Astrocyte of the hippocampus (primary cell): ENCODE measurements at regions not wholly inside any gene's neighbourhood (a gene's known extent, or its start where the extent isn't known, plus 50 kb on each side); places are given as distances from the start of the nearest gene placed in this dataset.
"Not testable (repeated sequence)": the region's sequence is repeated elsewhere in the genome, so short reads cannot be mapped to it uniquely, and the experiment has no call there.

Source experiments
- DNase-seq: peaks from one replicate; pipeline ENCODE4 v3.0.0; 2011; ENCODE audit warnings: low read depth, low spot score

- DNase-seq = no peak
These were observed 86.8 kb downstream of the NDUFA12 start for GRCh38 chr12:94916663-94917062.

- DNase-seq = peak; percentile 16
These were observed 93.8 kb downstream of the NDUFA12 start for GRCh38 chr12:94909663-94910062.

- DNase-seq = not testable (repeated sequence)
These were observed 97.7 kb downstream of the NDUFA12 start for GRCh38 chr12:94905749-94906148.

- DNase-seq = no peak
These were observed 103.0 kb downstream of the NDUFA12 start for GRCh38 chr12:94900496-94900895.

- DNase-seq = no peak
These were observed 105.1 kb downstream of the NDUFA12 start for GRCh38 chr12:94898388-94898787.

GRCh38 chr12:94892544-94893267, 110.8 kb downstream of the NDUFA12 start:
- DNase-seq = no peak

GRCh38 chr12:94889445-94890210, 113.9 kb downstream of the NDUFA12 start:
- DNase-seq = peak; percentile 7

GRCh38 chr12:94879542-94879941, 124.0 kb downstream of the NDUFA12 start:
- DNase-seq = peak; percentile 35

- DNase-seq = peak; percentile 41
These were observed 128.0 kb downstream of the NDUFA12 start for GRCh38 chr12:94875525-94875924.

GRCh38 chr12:94874518-94875302, 128.8 kb downstream of the NDUFA12 start:
- peak; percentile 16 for DNase-seq

GRCh38 chr12:94873734-94874517, 129.6 kb downstream of the NDUFA12 start:
- DNase-seq = no peak

- DNase-seq = peak; percentile 36
These were observed 130.3 kb downstream of the NDUFA12 start for GRCh38 chr12:94872971-94873733.

- no peak for DNase-seq
These were observed 130.9 kb downstream of the NDUFA12 start for GRCh38 chr12:94872671-94872970.

GRCh38 chr12:94872007-94872653, 131.4 kb downstream of the NDUFA12 start:
- DNase-seq = no peak

- no peak for DNase-seq
These were observed 133.0 kb downstream of the NDUFA12 start for GRCh38 chr12:94870511-94870910.

GRCh38 chr12:94868161-94868560, 135.3 kb downstream of the NDUFA12 start:
- DNase-seq = no peak

GRCh38 chr12:94867066-94867855, 136.2 kb downstream of the NDUFA12 start:
- peak; percentile 35 for DNase-seq

- no peak for DNase-seq
These were observed 138.5 kb downstream of the NDUFA12 start for GRCh38 chr12:94864987-94865386.

- DNase-seq = no peak
These were observed 140.0 kb downstream of the NDUFA12 start for GRCh38 chr12:94863321-94864035.
